ENCODE measurements at regions not wholly inside any gene's neighbourhood (a gene's known extent, or its start where the extent isn't known, plus 50 kb on each side); places are given as distances from the start of the nearest gene placed in this dataset.
"Not testable (repeated sequence)": the region's sequence is repeated elsewhere in the genome, so short reads cannot be mapped to it uniquely, and the experiment has no call there.

DNA sequence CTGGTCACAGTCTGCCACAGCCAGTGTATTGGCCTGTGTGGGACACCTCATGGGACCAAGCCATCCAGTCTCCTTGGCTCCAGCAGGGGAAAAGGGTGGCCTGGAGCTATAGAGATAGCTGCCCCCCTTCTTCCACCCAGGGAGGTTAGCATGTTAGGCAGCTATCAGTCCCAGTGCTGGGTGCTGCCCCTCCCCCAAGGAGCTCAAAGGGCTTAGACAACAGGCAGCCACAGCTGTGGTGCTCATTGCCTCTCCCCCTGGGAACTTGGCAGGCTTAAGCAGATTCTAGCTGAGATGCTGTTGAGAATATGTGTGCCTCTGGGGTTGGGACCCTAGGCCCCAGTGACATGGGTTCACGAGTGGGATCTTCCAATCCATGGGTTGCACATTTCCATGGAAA is 226.0 kb upstream of the PTGER4 start:
- DNase-seq (ENCODE audit: low spot score), result no peak

DNA sequence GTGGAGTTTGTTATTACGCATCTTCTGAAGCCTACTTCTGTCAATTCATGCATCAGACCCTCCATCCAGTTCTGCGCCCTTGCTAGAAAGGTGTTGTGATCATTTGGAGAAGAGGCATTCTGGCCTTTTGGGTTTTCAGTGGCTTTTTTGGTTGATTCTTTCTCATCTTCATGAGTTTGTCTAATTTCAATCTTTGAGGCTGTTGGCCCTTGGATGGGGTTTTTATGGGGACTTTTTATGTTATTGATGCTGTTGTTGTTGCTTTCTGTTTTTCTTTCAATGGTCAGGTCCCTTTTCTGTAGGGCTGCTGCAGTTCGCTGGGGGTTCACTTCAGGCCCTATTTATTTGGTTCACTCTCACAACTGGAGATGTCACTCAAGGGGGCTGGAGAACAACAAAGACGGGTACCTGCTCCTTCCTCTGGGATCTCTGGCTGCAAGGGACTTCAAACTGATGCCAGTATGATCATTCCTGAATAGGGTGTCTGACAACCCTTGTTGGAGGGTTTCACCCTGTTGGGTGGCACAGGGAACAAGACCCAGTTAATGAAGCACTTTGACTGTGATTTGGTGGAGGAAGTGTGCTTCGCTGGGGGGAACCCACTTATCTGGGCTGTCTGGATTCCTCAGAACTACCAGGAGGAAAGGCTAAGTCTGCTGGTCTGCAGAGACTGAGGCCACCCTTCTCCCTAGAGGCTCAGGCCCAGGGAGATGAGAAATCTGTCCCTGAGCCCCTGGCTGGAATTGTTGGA is 226.7 kb upstream of the PTGER4 start:
- no peak for DNase-seq (ENCODE audit: low spot score)

DNA sequence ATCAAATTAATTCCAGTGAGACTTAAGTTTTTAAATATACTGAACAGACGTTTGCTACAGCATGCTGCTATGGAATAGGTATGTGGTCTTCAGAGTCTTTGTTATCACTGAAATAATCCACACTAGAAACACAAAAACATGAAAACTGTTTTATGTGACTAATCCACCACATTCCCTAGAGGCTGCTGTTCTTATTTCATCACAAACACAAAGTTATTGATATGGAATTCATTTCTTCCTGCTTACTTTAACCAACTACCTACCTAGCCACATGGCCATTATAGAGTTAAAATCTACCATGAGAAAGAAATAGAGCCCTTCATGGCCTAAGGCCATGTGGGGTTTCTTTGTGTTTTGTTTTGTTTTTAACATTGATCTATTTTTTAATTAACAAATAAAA is 232.3 kb upstream of the PTGER4 start:
- no peak for DNase-seq (ENCODE audit: low spot score)

DNA sequence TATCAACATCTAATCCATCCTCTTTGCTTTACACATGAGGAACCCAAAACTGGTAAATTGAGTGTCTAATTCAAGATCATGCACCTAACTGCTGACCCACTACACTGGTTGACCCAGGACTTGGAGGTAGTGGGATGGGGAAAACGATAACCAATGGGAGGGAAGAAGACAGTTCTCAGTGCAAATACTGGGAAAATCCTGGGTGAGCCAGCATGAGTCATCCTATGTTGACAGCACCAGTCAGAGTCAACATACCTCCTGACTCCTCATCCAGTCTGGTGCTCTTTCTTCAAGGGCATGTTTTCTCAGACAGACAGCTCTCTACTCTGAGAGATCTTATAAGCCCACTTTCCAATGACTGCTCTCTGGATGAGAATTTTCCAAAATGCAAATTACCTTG is 232.8 kb upstream of the PTGER4 start:
- DNase-seq (ENCODE audit: low spot score), result no peak

DNA sequence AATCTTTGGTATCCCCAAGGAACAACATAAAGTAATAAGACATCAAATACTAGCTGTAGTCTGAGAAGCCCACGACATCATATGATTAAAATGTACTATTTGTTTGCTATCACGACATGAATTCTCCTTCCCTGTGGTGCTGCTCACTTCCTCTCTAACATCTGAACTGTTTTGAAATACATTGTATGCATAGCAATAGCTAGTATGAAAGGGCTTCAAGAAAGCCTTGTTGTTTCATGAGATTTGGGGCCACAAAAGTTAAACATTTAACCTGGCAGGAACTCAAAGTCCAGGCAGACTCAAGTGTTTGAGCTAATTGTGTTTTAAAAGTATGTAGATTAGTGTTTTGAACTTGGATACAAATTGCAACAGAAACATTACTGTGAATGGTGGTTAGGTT is 237.4 kb upstream of the PTGER4 start:
- DNase-seq (ENCODE audit: low spot score), result no peak

DNA sequence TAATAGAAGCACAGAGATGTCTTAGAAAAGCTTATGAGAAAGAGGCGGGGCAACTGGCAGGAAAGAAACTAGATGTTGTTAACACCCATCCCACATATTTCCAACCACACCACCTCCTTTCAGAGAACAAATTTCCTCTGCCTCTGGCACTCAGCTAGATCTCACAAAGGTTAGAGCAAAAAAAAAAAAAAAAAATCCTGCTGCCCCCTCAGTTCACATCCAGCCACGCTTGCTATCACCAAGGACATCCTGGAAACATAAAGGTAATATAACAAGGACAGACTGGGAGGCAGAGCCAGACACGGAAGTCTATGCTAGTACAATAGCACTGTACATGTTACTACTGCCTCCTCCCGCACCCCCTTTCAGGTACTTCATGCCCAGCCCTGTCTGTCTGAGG is 238.0 kb upstream of the PTGER4 start:
- DNase-seq (ENCODE audit: low spot score), result no peak

DNA sequence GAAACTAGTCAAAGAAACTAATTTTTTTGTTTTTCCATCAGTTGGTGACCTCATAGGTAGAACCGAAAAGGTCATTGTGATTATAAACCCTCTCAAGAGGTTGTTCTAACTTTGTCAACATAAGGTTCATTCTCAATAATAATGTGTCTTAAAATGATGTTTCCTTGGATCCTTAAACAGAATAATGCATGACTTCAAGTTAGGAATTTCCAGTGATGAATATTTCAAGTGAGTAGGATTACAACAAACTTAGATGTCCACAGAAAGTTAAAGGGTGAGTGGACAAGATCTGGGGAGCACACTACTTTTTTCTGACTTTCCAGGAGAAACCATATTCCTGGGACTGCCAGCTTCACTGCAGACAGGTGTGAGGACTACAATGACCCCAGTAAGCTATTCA is 239.0 kb upstream of the PTGER4 start:
- no peak for DNase-seq (ENCODE audit: low spot score)

DNA sequence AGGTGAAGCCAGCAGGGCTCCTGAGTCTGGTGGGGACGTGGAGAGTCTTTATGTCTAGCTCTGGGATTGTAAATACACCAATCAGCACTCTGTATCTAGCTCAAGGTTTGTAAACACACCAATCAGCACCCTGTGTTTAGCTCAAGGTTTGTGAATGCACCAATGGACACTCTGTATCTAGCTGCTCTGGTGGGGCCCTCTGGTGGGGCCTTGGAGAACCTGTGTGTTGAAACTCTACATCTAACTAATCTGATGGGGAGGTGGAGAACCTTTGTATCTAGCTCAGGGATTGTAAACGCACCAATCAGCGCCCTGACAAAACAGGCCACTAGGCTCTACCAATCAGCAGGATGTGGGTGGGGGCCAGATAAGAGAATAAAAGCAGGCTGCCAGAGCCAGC is 240.6 kb upstream of the PTGER4 start:
- DNase-seq (ENCODE audit: low spot score), result not testable (repeated sequence)

DNA sequence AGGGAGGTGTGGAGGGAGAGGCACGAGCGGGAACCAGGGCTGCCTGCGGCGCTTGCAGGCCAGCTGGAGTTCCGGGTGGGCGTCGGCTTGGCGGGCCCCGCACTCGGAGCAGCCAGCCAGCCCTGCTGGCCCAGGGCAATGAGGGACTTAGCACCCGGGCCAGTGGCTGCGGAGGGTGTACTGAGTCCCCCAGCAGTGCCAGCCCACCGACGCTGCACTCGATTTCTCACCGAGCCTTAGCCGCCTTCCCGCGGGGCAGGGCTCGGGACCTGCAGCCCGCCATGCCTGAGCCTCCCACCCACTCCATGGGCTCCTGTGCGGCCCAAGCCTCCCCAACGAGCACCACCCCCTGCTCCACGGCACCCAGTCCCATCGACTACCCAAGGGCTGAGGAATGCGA is 241.1 kb upstream of the PTGER4 start:
- not testable (repeated sequence) for DNase-seq (ENCODE audit: low spot score)

DNA sequence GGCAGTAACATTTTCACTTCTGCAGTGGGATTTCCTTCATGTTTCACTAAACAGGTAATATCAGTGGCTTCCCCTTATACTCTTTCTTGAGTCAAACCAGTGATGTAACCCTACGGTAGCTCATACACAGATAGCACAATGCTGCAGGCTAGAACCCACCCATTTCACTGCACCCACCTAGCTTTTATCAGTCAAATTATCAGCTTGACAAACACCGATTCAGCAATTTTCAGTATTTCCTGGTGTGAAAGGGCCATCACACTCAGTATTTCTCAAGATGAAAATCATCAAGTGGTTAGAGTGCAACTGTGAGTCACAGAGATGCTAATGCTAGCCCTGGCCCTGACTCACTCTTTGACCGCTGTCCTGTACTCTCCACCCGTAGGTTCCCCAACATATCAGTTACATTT is 242.3 kb upstream of the PTGER4 start:
- no peak for DNase-seq (ENCODE audit: low spot score)

DNA sequence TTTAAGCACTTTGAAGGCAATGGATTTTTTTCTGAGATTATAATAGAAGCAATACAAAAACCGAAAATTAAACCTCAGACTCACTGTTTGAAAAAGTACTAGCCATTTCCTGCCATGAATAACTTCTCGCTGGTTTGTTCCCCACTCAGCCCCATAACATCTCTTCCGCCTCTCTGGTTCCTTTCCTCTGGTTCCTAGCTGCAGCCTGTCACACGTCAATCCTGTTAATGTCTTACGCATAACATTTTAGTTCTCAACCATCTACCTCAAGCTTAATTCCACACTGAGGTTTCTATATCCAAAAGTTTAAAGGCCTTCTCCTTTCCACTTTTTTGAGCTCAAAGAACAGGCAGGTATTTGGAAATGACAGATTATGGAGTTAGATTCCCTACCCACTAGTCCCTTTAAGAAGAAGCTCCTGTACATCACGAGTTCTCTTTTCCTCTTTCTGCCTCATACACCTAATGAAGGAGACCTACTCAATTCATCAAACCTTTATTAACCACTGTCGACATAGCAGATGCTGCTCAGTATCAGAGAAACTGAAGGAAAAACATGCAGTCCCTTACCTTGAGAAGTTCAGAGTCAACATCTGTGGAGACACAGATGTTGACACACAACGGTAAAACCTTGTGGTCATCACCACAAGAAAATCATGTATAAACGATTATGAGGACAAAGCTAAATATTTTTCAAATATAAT is 243.0 kb upstream of the PTGER4 start:
- no peak for DNase-seq (ENCODE audit: low spot score)

DNA sequence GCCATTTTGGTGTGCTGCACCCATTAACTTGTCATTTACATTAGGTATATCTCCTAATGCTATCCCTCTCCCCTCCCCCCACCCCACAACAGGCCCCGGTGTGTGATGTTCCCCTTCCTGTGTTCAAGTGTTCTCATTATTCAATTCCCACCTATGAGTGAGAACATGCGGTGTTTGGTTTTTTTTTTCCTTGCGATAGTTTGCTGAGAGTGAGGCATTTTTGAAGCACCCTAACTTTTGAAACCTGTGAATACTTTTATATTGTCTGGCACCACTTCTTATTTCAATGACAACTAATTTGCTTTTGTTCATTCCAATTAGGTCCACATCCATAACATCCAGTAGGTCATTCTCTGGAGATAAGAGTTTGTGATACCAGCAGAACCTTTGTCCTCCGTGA is 244.0 kb upstream of the PTGER4 start:
- not testable (repeated sequence) for DNase-seq (ENCODE audit: low spot score)

DNA sequence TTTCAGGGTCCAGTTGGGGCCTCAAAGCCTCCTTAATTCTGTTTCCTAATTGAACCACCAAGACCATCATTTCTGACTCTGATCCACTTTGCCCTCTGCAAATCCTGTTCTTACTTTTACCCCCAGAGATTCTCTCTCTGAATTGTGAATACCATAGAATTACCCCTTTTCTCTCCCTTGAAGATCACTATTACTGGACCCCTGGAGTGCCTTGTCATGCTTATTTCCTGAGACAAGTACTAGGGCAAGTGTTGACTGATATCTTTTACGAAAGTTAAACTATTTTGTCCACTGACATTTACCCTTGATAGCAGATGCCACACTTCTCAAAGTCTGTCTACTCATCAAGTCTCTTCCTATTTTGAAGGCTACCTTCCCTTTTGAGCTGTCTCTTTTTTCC is 246.9 kb upstream of the PTGER4 start:
- no peak for DNase-seq (ENCODE audit: low spot score)

DNA sequence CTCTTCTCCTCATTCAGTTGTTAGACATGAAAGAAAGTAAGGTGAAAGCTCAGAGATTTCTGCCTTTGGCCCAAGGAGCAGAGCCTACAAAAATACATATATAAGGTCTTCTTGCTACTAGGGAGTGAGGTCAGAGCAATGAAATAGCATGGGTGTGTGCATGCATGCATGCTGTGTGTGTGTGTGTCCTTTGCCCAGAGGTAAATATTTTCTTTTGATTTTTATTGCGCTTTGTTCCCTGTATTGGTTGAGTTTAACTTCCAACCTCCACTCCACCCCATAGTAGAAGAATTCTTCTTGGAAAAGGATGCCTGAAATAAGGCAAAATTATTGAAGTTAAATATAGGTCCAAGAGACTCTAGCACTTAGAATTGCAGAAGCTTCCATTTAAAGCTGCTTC is 248.0 kb upstream of the PTGER4 start:
- DNase-seq (ENCODE audit: low spot score), result no peak

DNA sequence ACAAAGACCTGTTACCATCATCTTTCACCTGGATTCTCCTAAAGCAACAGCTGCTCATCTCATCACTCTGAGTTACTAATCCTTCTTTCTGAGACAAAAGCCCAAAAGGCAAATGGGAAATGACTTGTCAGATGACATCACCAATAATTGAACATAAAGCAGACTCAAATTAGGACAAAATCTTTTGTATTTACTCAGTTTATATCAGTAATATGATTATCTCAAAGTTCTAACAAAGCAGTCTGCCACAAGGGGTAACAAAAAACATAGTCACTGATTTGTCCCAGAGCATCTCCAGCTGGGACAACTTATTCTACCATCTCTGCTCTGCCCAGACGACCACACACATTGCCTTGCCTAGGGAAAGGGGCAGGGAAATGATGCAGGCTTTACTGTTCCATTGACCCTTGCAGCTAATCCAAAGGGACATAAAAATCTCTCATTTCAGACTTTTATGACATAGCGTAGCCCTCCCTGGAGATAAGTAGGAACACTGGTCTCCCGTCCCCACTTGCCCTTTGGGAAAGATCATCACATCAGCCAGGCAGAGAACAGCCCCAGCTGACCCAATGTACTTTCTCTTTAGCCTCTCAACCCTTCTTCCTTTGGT is 249.5 kb upstream of the PTGER4 start:
- no peak for DNase-seq (ENCODE audit: low spot score)

DNA sequence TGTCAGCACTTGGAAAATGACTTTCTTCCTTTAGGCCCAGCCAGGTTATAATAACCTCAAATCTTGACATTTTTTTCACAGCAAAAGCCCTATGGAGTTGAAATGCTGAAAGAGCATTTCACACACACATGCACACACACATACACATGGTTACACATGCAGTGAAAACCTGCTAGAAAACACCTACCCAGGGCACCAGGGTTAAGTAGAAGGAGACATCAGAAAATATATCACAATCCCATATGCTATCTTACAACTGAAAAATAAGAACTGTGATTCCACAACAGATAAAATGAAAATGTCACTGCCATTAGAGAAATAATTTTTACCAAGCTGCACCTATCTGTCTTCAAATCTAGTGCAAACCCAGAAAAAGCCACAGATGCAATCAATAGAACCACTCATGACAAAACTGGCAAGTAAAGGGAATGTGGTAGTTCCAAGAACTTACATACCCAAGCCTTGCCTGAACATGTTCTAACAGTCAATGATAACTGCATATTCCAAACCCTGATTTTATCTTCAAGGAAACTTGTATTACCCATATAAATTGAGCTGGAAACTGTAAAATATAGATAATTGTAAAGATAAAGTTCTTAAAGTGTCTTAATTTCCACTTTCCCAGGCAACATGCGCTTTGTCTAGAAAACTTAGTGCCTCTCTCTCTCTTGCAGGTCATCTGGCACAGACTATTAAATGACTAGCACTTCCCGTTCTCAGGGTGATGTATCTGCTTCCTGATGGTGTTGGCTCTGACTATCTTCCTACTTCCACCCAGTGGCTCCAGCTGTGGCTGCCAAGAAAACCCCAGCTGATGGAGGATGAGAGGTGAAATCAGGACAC is 250.2 kb upstream of the PTGER4 start:
- DNase-seq (ENCODE audit: low spot score), result no peak

DNA sequence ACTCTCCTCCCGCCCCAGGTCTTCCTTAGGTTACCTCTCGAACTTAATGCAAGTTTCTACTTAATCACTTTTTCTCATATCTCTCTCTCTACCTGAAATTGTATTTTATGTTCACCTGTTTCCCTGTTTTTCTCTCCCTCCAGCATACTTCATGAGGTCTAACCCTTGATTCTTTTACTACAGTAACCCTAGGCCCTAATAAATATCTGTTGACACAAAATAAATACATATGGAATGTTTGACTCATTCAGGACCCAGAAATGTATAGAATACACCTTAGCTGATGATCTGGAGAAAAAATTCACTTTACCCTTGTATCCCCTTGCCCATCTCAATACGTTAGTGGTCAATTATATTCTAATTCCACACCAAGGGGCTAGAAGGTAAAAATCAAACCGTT is 250.9 kb upstream of the PTGER4 start:
- DNase-seq (ENCODE audit: low spot score), result no peak

DNA sequence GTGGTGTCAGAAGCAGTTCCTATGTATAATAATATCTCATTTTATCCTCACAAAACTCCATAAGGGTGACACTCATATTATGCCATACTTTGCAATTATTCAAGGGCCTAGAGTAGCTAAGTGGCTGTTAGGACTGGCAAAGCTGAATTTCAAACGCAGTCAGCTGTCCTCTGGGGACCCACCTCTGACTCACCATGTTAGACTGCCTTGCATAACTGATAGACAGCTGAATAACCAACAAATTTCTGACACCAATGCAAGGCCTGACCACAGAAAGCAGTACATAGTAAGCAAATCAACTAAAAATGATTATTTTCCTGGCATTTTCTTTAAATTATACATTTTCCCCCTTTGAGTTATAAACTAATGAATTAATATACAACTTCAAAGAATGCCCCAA is 251.6 kb upstream of the PTGER4 start:
- no peak for DNase-seq (ENCODE audit: low spot score)

DNA sequence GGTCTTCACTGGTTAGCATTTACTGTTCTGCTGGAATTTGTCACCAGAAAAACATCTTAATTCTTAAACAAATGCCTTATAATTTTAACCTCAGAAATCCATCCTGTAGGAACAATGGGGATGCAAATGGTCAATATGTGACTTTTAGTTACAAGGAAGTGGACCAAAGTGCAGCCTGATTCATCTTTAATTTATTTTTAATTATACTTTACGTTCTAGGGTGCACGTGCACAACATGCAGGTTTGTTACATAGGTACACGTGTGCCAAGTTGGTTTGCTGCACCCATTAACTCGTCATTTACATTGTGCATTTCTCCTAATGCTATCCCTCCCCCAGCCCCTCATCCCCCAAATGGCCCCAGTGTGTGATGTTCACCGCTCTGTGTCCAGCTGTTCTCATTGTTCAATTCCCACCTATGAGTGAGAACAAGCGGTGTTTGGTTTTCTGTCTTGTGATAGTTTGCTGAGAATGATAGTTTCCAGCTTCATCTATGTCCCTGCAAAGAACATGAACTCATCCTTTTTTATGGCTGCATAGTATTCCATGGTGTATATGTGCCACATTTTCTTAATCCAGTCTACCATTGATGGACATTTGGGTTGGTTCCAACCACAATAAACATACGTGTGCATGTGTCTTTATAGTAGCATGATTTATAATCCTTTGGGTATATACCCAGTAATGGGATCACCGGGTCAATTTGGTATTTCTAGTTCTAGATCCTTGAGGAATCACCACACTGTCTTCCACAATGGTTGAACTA is 262.5 kb upstream of the PTGER4 start:
- not testable (repeated sequence) for DNase-seq (ENCODE audit: low spot score)

DNA sequence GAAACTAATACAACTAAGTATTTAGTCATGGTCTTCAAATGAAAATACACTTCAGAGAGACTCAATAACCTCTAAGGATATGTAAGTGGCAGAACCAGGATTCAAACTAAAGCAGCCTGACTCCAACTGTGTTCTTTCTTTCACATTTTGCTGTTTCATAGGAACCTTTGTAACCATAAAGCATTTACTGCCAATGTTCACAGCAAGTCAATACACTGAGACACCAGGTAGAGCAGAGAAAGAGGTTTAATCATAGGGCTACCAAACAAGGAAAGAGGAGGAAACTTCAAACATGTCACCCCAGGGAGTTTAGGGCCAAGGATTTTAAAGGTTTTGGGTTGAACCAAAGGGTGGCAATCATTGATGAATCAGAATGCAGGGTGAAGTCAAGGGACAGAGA is 263.1 kb upstream of the PTGER4 start:
- DNase-seq (ENCODE audit: low spot score), result no peak

DNA sequence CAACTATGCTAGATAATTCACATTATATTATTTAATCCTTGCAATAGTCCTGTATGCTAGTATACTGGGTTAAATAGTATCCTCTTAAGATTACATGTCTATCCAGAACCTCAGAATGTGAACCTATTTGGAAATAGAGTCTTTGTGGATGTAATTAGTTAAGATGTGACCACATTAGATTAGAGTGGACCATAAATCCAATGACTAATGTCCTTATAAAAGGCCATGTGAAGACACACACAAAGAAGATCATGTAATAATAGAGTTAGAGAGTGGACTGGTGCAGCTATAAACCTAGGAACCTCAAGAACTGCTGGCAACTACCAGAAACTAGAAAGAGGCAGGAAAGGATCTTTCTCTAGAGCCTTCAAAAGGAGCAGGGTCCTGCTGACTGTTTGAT is 263.6 kb upstream of the PTGER4 start:
- no peak for DNase-seq (ENCODE audit: low spot score)

DNA sequence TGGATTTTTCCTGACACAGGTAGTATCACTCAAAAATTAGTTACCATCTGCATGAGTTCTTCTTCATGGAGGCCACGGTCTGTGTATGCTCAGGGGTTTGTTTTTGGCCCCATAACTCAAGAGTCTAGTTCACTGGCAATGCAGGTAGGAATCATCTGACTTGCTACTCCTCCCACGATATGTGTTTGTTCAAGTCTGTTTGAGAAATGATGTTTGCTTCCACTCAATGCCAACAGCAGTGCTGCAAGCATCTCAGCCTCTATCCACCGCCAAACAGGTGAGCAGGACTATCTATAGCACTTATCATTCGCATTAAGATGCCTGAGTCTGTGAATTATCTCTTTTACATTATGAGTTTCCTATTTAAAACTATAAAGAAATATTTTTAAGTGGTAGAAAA is 264.8 kb upstream of the PTGER4 start:
- no peak for DNase-seq (ENCODE audit: low spot score)

All from hematopoietic multipotent progenitor cell treated with erythropoietin and hydrocortisone succinate and interleukin-3 and kit ligand, for 17 days (in vitro differentiated cells).